HG02588 (cell line): ENCODE measurements at regions not wholly inside any gene's neighbourhood (a gene's known extent, or its start where the extent isn't known, plus 50 kb on each side); places are given as distances from the start of the nearest gene placed in this dataset.

Experiments
- ATAC-seq: cut with Tn5 transposase; IDR thresholded peaks from one replicate; pipeline ENCODE4 v1.9.1; 2021; ENCODE audit warnings: mild to moderate bottlenecking, moderate library complexity; ENCODE audit not compliant: unreplicated experiment

- ATAC-seq, result no peak
These were observed 677.0 kb downstream of the NR2F1-AS1 start for GRCh38 chr5:92904021-92904420.

GRCh38 chr5:92899611-92900010 lies 681.4 kb downstream of the NR2F1-AS1 start:
- ATAC-seq, result no peak

- ATAC-seq, result no peak
These were observed 684.3 kb downstream of the NR2F1-AS1 start for GRCh38 chr5:92896722-92897121.

GRCh38 chr5:92890841-92891244 lies 690.2 kb downstream of the NR2F1-AS1 start:
- ATAC-seq, result no peak

- ATAC-seq, result no peak
These were observed 691.9 kb downstream of the NR2F1-AS1 start for GRCh38 chr5:92889140-92889539.

GRCh38 chr5:92887254-92887653 lies 693.8 kb downstream of the NR2F1-AS1 start:
- ATAC-seq, result no peak

GRCh38 chr5:92886751-92887150 lies 694.3 kb downstream of the NR2F1-AS1 start:
- no peak for ATAC-seq

- ATAC-seq, result no peak
These were observed 695.1 kb downstream of the NR2F1-AS1 start for GRCh38 chr5:92885950-92886349.

- ATAC-seq, result no peak
These were observed 696.5 kb downstream of the NR2F1-AS1 start for GRCh38 chr5:92884469-92884868.

- ATAC-seq, result no peak
These were observed 701.0 kb downstream of the NR2F1-AS1 start for GRCh38 chr5:92879806-92880543.

GRCh38 chr5:92874790-92875189 lies 706.2 kb downstream of the NR2F1-AS1 start:
- ATAC-seq, result no peak

GRCh38 chr5:92868442-92868841 lies 712.6 kb downstream of the NR2F1-AS1 start:
- no peak for ATAC-seq

- no peak for ATAC-seq
These were observed 716.4 kb downstream of the NR2F1-AS1 start for GRCh38 chr5:92864591-92864990.

GRCh38 chr5:92863666-92864065 lies 717.4 kb downstream of the NR2F1-AS1 start:
- no peak for ATAC-seq

- no peak for ATAC-seq
These were observed 719.3 kb downstream of the NR2F1-AS1 start for GRCh38 chr5:92861531-92862285.

GRCh38 chr5:92860061-92860460 lies 721.0 kb downstream of the NR2F1-AS1 start:
- ATAC-seq, result no peak

GRCh38 chr5:92852219-92852618 lies 728.8 kb downstream of the NR2F1-AS1 start:
- no peak for ATAC-seq

GRCh38 chr5:92850886-92851285 lies 730.1 kb downstream of the NR2F1-AS1 start:
- ATAC-seq, result no peak

GRCh38 chr5:92849756-92850155 lies 731.3 kb downstream of the NR2F1-AS1 start:
- ATAC-seq, result no peak

GRCh38 chr5:92841604-92842155 lies 739.3 kb downstream of the NR2F1-AS1 start:
- no peak for ATAC-seq

GRCh38 chr5:92838253-92838652 lies 742.8 kb downstream of the NR2F1-AS1 start:
- no peak for ATAC-seq
